ENCODE measurements at regions not wholly inside any gene's neighbourhood (a gene's known extent, or its start where the extent isn't known, plus 50 kb on each side); places are given as distances from the start of the nearest gene placed in this dataset.
"Not testable (repeated sequence)": the region's sequence is repeated elsewhere in the genome, so short reads cannot be mapped to it uniquely, and the experiment has no call there.

- no peak for TF ChIP-seq CTCF (IDR thresholded peaks at IDR 0.05; ENCODE audit: low read depth, low read length)
- no peak for DNase-seq (ENCODE audit: extremely low read depth, low read depth)
Observed at GRCh38 chr4:12382567-12382966, 953.9 kb upstream of the HS3ST1 start.

DNA sequence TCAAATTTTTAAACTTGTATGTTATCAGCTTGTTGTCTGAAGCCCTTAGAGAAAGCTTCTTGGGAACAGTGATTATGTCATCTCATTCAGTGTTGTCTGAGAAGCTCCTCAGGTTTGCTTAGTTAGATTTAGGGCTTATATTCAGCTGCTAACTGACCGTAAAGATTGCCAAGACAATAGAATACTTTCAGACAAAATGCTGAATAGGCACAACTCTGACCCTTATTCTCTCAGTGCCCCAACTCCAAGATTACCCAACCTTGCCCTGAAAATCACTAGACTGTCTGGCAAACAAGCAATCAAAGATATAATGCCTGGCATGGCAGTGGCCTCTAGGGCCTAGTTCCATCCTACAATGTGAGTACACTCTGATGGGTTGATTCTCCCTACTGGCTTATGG lies 950.5 kb upstream of the HS3ST1 start:
- TF ChIP-seq CTCF (IDR thresholded peaks at IDR 0.05; ENCODE audit: low read depth, low read length) = no peak
- no peak for DNase-seq (ENCODE audit: extremely low read depth, low read depth)

DNA sequence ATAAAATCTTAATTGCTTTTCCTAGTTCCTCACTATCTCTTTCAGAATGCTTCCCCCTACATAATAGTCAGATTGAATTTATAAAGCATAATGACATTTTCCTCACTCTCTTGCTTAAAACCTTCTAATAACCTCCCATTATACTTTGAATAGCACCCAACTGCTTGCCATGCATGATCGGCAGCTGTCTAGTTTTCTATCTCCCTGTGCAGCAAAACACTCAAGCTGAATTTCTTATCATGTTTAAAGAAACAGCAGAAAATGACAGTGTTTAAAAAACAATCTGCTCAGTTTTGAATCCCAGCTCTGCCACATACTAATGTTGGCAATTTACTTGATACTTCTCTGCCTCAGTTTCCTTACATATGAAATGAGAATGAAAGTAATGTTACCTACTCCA lies 947.1 kb upstream of the HS3ST1 start:
- DNase-seq (ENCODE audit: extremely low read depth, low read depth) = no peak
- TF ChIP-seq CTCF (IDR thresholded peaks at IDR 0.05; ENCODE audit: low read depth, low read length) = no peak

GRCh38 chr4:12365869-12366268 lies 937.2 kb upstream of the HS3ST1 start:
- not testable (repeated sequence) for DNase-seq (ENCODE audit: extremely low read depth, low read depth)

GRCh38 chr4:12360391-12360790 lies 931.7 kb upstream of the HS3ST1 start:
- no peak for TF ChIP-seq CTCF (IDR thresholded peaks at IDR 0.05; ENCODE audit: low read depth, low read length)
- no peak for DNase-seq (ENCODE audit: extremely low read depth, low read depth)

DNA sequence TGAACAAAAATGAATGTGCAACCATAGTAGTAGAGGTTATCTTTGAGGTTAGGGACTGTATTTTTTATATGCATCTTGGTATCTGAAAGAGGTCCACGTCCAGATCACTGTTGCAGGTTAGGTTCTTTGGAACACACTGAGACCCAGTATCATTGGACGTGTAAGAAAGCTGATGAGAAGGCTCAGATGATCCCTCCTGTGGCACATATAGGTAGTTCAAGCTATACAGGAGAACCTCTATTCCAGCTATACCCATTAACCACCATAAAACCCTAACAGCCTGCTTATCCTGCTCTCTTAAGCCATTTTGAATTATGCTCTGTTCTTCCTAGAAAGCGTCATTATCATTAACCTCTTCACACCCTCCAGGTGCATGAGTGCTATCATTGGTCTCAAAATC lies 930.7 kb upstream of the HS3ST1 start:
- no peak for TF ChIP-seq CTCF (IDR thresholded peaks at IDR 0.05; ENCODE audit: low read depth, low read length)
- no peak for DNase-seq (ENCODE audit: extremely low read depth, low read depth)

DNA sequence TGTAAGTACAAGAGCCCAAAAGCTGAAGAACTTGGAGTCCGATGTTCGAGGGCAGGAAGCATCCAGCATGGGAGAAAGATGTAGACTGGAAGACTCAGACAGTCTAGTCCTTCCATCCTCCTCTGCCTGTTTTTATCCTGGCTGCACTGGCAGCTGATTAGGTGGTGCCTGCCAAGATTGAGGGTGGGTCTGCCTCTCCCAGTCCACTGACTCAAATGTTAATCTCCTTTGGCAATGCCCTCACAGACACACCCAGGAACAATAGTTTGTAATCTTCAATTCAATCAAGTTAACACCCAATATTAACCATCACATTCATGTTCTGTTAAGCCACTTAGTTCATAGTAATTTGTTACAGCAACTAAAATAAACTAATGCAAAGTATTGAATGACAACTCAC lies 904.4 kb upstream of the HS3ST1 start:
- not testable (repeated sequence) for DNase-seq (ENCODE audit: extremely low read depth, low read depth)

- no peak for TF ChIP-seq CTCF (IDR thresholded peaks at IDR 0.05; ENCODE audit: low read depth, low read length)
- DNase-seq (ENCODE audit: extremely low read depth, low read depth) = no peak
Observed at GRCh38 chr4:12324965-12325364, 896.3 kb upstream of the HS3ST1 start.

GRCh38 chr4:12319765-12320164 lies 891.1 kb upstream of the HS3ST1 start:
- no peak for TF ChIP-seq CTCF (IDR thresholded peaks at IDR 0.05; ENCODE audit: low read depth, low read length)
- DNase-seq (ENCODE audit: extremely low read depth, low read depth) = no peak
